GM18505 (cell line): ENCODE measurements at regions not wholly inside any gene's neighbourhood (a gene's known extent, or its start where the extent isn't known, plus 50 kb on each side); places are given as distances from the start of the nearest gene placed in this dataset.
A peak's percentile ranks its signal among the peaks of the same experiment; 100 is the strongest.

ENCODE experiments used
- ATAC-seq: cut with Tn5 transposase; IDR thresholded peaks from one replicate; pipeline ENCODE4 v1.9.1; 2021; ENCODE audit not compliant: unreplicated experiment
- POLR2A ChIP-seq: IDR thresholded peaks from 4 replicates; pipeline ENCODE4 v1.6.1; 2011; ENCODE audit warnings: borderline replicate concordance; ENCODE audit not compliant: insufficient read depth, insufficient read length; ENCODE audit errors: extremely low read depth

DNA sequence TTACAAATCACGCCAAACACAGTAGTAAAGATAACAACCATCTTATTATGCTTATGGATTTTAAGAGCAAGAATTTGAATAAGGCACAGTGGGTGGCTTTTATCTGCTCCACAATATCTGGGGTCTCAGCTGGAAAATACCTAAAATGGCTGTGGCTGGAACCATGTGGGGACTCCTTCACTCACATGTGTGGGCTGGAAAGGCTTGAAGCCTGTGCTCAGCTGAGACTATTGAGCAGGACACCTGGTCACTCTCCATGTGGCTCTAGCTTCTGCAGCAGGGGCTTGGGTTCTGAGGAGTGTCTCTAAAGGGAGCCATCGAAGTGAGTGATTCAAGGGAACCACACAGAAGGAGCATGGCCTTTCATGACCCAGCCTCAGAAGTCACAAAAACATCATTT is 239.6 kb upstream of the B3GALT2 start:
- no peak for ATAC-seq
- TF ChIP-seq POLR2A: no peak

DNA sequence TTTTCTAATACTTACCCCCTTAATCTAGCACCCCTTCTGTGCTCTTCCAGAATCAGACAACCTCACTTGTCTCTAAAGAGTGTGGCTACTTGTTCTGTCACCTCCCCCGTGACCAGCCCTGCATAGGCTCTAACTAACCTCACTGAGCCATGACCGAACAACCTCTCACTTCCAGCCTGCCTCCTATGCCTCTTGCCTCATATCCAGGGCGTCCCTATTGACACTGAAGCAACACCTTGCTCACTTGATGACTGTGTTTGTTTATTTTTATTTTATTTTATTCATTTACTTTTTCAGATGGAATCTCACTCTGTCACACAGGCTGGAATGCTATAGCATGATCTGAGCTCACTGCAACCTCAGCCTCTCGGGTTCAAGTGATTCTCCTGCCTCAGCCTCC is 235.1 kb upstream of the B3GALT2 start:
- no peak for ATAC-seq

DNA sequence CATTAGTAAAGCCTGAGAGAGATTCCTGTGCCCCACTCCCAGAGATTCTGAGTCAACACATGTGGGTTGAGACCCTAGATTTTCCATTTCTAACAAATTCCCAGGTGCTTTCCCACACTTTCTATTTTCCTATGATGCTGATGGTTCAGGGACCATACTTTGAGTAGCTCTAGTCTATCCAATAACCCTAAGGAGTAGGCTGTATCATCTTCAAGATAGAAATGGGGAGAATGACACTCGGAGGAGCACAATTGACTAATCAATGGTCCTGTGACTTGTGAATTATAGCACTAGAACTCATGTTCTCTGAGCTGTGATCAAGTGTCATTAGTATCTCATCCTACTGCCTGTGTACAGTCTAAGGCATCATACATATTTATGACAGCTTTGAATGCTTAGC is 232.9 kb upstream of the B3GALT2 start:
- TF ChIP-seq POLR2A: no peak
- ATAC-seq: no peak

More for the DNA sequence above, 235.1 kb upstream of the B3GALT2 start:
- no peak for TF ChIP-seq POLR2A

DNA sequence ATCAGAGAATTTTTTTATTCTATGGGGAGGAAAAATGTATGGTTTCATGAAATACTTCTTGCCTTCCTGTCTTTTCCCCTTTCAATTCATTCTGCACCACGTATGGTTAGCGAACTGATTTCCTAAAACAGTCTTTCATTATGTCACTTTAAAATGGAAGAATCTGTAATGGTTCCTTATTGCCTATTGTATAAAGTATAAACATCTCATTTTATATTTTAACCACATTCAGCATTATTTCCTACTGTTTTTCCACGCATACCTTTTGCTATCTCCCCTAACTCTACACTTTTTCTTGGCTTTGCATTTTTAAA is 232.3 kb upstream of the B3GALT2 start:
- ATAC-seq: no peak
- no peak for TF ChIP-seq POLR2A

DNA sequence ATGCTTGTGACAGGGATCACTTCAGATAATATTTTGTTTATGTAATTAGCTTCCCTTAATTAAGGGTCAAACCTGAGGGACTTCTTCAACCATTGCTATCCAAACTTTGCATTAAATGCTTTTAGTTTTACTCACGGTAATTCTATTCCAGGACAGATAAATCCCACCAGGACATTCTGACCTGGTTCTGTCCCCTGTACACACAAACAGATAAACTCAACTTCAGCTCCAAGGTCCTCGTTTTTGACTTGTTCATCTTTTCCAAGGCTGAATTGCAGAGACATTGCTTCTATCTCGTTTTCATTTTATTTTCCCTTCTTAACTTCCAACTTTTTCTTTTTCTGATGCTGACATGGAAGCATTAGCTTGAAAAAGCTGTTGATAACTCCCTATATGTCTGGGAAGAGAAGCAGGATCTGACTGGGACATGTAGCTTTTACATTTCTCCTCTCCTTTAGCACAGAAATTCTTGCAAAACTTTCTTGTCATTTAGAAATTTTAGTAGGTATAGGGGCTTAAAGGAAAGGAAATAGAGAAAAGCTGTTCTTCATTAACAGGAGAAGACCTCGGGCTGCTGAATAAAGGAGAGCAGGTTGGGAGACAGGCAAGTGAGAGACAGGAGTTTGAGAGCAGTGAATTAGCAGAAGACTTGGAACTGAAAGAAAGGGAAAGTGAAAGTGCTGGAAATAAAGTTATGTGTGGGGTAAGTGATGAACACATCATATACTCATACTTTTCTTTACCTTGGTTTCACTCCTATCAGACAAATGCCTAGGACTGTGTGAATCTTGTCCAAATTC is 231.7 kb upstream of the B3GALT2 start:
- peak; percentile 76 for ATAC-seq
- TF ChIP-seq POLR2A: no peak

DNA sequence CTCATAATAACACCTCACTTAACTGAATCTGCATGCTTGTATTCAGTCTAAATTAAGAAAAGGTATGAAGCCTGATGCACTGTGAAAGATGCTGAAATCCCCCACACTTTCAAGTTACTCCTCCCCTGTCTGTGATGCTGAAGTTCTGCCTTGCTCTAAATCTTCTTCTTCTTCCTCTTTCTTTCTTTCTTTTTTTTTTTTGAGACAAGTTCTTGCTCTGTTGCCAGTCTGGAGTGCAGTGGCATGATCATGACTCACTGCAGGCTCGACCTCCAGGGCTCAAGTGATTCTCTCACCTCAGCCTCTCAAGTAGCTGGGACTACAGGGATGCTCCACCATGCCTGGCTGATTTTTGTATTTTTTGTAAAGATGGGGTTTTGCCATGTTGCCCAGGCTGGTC is 231.0 kb upstream of the B3GALT2 start:
- ATAC-seq: no peak
- no peak for TF ChIP-seq POLR2A

DNA sequence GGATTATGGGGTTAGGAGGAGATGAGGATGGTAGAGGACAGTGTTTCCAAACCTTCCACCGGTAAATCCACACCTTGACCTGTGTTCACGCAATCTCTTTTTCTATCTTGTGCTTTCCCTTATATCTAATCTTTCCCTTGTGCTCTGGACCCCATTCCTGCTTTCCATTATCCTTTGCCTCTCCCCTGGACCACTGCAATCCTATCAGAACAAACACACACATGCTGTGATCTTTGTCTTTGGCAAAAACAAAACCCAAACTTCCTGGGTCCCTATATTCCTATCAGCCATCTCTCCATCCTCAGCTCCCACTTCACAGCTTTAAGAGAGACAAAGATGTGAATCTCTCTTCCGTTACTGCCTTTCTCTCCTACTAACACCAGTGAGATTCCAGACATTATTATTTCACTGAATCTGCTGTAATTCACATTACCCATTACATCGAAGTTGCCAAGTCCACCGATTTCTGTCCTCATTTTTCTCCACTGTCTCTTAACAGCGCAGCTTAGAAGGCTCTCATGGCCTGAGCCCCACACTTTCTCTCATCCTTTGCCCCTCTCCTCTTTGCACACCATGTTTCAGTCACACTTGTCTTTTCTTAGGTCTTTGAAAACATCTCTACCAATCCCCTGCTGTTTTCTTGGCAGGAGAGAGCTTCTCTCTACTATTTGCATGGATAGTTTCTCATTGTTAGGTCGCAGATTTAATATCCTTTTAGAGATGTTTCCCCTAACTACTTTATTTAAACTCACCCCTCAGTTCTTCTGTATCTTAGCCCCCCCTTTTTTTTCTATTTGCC is 230.0 kb upstream of the B3GALT2 start:
- no peak for ATAC-seq
- TF ChIP-seq POLR2A: no peak

DNA sequence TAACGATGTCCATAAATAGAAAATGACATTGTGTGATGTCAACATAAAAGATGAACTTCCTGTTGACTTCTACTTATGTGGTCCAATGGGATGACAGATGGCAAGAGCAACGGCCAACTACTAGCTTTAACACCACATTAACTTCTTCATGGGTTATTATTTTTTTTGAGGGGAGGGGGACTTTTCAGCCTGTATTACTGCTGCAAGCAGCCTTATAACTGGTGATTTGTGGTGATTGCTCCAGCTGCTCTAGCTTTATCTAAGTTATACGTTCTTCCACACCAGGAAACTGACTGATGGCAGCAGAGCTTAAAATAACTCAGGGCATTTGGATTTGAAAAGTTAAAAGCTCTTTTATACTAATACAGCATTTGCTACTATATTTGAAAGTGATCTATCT is 228.8 kb upstream of the B3GALT2 start:
- TF ChIP-seq POLR2A: no peak
- ATAC-seq: no peak

DNA sequence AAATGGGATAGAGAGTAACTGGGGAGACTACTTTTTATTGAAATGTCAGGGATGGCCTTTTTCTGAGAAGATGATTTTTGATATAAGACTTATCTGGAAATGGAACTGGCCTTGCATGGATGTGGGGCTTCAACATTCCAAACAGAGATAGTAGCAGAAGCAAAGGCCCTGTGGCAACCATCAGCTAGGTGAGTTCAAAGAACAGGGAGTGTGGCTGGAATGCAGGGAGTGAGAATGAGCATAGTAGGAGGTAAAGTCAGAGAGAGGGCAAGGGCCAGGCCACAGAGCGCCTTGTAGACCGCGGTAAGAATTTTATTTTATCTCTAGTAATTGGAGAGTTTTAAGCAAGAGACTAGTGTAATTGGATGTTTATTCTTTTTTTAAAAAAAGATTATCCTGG is 227.0 kb upstream of the B3GALT2 start:
- no peak for TF ChIP-seq POLR2A
- no peak for ATAC-seq

DNA sequence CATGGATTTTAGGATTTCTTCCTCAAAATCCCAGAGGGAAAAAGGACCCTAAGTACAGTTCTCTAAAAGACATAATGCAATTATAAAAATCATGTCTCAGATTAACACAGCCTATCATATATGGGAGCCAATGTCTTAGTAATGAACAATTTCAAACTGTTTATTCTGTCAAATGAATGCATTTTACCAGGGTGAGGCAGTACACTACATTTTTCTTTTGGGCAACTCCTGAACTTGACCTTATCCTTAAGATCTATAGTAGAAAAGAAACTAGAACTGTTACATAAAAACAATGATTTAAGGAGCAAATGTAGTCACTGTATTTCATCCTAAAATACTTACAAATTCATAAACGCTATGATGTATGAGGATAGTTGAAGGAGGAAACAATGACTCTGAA is 226.3 kb upstream of the B3GALT2 start:
- no peak for ATAC-seq
- TF ChIP-seq POLR2A: no peak

DNA sequence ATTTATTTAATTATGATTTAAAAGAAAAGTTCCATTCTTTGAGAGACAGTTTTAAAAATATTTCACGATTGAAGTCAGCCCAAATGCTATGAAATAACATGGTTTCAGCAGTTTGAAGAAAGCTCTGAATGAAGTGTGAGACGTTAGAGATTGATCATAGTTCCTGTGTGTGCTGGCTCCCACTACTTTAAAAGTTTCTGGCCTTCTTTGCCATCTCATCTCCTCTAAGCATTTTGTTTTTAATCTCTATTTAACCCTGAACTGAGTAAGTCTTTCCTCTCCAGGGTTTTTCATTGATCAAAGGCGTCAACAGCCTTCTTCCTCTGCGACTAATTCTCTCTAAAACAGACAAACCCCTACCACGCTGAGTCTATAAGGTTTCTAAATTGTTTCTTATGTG is 225.3 kb upstream of the B3GALT2 start:
- no peak for ATAC-seq
- no peak for TF ChIP-seq POLR2A

DNA sequence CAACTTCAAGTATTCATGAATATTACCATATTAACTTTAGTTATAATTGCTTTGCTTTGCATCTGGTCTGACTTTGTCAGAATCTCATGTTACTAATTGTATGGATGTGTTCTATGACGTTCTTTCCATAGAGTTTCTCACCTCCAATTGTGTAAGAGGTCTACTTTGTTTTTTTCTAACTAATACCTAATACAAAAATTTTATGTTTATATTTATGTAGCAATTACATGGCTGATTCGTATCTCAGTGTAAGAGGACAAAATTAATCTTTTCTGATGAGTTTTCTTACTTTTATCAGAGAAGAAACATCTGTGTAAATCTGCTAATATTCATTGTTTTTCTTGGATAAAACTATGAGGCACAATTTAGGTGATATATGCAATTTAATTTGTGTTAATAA is 224.8 kb upstream of the B3GALT2 start:
- ATAC-seq: no peak
- TF ChIP-seq POLR2A: no peak

DNA sequence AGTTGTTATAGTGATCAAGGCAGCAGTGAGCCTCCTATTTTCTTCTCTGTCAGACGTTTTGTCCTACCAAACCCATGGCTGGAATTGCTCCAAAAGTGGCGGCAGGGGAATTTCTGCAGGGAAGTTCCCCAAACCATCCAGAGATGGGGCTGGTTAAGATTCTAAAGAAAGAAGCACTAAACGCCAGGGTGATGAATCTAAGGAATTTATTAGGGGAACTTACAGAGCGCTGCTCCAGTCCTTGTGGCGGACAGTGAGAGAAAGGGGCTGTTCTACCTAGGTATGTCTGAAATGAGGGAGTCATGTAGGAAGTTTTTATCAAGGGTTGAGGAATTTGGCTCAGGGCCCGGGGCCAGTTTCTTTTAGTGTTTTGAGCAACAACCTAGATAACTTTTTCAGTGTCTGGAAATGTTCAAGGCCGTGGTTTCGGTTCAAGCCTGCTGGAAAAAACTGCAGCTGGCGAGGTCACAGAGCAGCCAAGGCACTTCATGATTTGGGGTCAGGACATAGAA is 222.4 kb upstream of the B3GALT2 start:
- ATAC-seq: no peak

DNA sequence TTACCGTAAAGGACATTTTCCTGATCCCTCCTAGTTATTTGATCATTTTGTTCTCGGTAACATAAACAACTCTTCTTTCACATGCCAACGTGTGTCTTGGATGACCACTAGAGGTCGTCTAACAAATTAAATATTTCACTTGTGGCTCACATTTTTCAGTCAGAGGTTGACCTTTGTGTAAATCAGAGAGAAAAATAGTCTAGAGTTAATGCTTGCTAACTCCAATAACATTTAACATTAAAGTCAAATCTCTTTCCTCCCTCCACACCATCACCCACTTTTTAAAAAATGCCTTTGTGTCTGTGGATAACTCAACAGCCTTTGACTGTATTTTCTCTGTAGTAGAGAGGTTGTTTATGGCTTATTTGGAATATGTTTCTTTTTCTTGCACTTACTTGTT is 220.5 kb upstream of the B3GALT2 start:
- TF ChIP-seq POLR2A: no peak
- ATAC-seq: no peak

More for the DNA sequence above, 222.4 kb upstream of the B3GALT2 start:
- no peak for TF ChIP-seq POLR2A

DNA sequence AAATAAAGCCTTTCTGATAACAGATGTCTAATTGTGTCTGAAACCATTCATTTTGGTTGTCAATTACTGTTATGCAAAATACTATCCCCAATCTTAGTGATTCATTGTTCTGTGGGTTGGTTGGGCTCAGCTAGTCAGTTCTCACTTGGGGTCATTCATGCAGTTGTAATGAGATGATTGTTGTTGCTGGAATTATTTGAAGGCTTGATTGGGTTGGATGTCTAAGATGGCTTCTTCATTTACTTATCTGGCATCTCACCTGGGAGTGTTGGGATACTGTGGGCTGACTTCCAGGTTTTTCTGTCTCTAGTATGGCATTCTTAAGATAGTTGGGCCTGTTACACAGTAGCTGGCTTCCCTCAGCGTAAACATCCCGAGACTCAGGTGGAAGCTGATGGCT is 217.8 kb upstream of the B3GALT2 start:
- TF ChIP-seq POLR2A: no peak
- ATAC-seq: no peak

DNA sequence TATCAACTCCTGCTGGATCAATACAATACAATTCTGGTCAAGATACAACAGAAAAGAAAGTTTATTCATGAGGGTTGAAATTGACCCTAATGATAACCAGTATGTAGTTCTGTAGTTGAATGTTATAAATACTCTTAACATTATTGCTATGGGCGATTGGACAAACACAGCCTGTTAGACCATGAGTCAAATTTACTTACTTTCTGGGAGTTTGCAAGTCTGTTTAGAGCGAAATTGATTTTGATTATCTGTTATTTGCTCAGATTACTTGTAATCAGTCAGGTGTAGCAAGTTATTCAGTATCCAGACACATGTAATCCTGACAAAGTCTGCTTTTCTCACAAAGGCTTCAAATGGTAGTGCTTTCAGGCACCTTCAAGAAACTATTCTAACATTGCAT is 216.6 kb upstream of the B3GALT2 start:
- no peak for TF ChIP-seq POLR2A
- ATAC-seq: no peak
